ENCODE measurements at regions not wholly inside any gene's neighbourhood (a gene's known extent, or its start where the extent isn't known, plus 50 kb on each side); places are given as distances from the start of the nearest gene placed in this dataset.

DNA sequence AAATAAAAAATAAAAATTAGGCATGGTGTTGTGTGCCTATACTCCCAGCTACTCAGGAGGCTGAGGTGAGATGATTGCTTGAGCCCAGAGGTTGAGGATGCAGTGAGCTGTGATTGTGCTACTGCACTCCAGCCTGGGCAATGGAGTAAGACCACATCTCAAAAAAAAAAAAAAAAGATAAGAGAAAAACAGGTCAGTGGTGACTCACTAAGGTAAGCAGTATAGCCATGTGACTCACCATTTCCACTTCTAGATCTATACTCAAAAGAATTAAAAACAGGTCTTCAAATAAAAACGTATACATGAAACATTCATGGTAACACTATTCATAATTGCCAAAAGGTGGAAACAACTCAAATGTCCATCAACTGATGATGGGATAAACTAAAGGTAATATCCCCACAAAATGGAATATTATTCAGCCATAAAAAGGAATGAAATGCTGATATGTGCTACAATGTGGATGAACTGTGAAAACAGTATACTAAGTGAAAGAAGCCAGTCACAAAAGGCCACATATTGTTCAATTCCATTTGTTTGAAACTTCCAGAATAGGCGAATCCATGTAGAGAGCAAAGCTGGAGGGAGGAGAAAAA lies 75.1 kb downstream of the ZNF281 start:
- ATAC-seq (ENCODE audit: insufficient read depth, low read depth) (no peak), DNase-seq (no peak)
- Histone ChIP-seq H3K4me2 (ENCODE audit: insufficient read depth, low read length) (no peak overlapping the region), H3K27me3 (ENCODE audit: insufficient read depth, low read length, poor library complexity) (no peaks in the 10 kb centered on the region), H3K9ac (ENCODE audit: low read depth, low read length) (no peak overlapping the region), H3K36me3 (ENCODE audit: insufficient read depth, low read length) (no peaks in the 10 kb centered on the region), H2AFZ (ENCODE audit: low read depth, low read length) (no peak overlapping the region), H3K4me1 (ENCODE audit: insufficient read depth, low read length) (no peaks in the 10 kb centered on the region), H3K9me3 (ENCODE audit: insufficient read depth, low read length, severe bottlenecking) (no peaks in the 10 kb centered on the region), H3K79me2 (ENCODE audit: insufficient read depth, low read length) (no peaks in the 10 kb centered on the region), H3K4me3 (ENCODE audit: low read depth in 1 of 2, low read length in 2 of 2) (no peak overlapping the region), H4K20me1 (ENCODE audit: insufficient read depth, low read length) (no peaks in the 10 kb centered on the region), H3K27ac (ENCODE audit: low read length) (no peak overlapping the region)
- TF ChIP-seq, protein P1, sequence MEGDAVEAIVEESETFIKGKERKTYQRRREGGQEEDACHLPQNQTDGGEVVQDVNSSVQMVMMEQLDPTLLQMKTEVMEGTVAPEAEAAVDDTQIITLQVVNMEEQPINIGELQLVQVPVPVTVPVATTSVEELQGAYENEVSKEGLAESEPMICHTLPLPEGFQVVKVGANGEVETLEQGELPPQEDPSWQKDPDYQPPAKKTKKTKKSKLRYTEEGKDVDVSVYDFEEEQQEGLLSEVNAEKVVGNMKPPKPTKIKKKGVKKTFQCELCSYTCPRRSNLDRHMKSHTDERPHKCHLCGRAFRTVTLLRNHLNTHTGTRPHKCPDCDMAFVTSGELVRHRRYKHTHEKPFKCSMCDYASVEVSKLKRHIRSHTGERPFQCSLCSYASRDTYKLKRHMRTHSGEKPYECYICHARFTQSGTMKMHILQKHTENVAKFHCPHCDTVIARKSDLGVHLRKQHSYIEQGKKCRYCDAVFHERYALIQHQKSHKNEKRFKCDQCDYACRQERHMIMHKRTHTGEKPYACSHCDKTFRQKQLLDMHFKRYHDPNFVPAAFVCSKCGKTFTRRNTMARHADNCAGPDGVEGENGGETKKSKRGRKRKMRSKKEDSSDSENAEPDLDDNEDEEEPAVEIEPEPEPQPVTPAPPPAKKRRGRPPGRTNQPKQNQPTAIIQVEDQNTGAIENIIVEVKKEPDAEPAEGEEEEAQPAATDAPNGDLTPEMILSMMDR (IDR thresholded peaks at IDR 0.05; ENCODE audit: borderline replicate concordance, extremely low read depth, low read length, poor library complexity, severe bottlenecking): no peak
- TF ChIP-seq EZH2 (IDR thresholded peaks at IDR 0.05; ENCODE audit: borderline replicate concordance, low read depth, low read length, severe bottlenecking): no peak

DNA sequence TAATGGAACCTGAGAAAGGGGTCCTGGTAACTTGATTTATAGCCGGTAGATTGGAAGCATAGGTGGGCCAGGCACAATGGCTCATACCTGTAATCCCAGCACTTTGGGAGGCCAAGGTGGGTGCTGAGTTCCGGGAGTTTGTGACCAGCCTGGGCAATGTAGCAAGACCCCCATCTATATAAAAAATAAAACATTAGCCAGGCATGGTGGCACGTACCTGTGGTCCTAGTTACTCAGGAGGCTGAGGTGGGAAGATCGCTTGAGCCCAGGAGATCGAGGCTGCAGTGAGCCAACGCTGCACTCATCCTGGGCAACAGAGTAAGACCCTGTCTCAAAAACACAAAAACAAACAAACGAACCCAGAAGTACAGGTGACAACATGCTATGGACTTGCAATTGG lies 76.5 kb downstream of the ZNF281 start:
- TF ChIP-seq, protein P1 (IDR thresholded peaks at IDR 0.05; ENCODE audit: borderline replicate concordance, extremely low read depth, low read length, poor library complexity, severe bottlenecking): no peak
- TF ChIP-seq EZH2 (IDR thresholded peaks at IDR 0.05; ENCODE audit: borderline replicate concordance, low read depth, low read length, severe bottlenecking): no peak
- Histone ChIP-seq H3K9ac (ENCODE audit: low read depth, low read length) (no peak overlapping the region), H2AFZ (ENCODE audit: low read depth, low read length) (no peak overlapping the region), H3K4me2 (ENCODE audit: insufficient read depth, low read length) (no peak overlapping the region), H3K4me1 (ENCODE audit: insufficient read depth, low read length) (no peaks in the 10 kb centered on the region), H3K4me3 (ENCODE audit: low read depth in 1 of 2, low read length in 2 of 2) (no peak overlapping the region), H4K20me1 (ENCODE audit: insufficient read depth, low read length) (no peaks in the 10 kb centered on the region), H3K27me3 (ENCODE audit: insufficient read depth, low read length, poor library complexity) (peaks cover 5% of the 10 kb centered on the region), H3K79me2 (ENCODE audit: insufficient read depth, low read length) (no peaks in the 10 kb centered on the region), H3K9me3 (ENCODE audit: insufficient read depth, low read length, severe bottlenecking) (no peaks in the 10 kb centered on the region), H3K27ac (ENCODE audit: low read length) (no peak overlapping the region), H3K36me3 (ENCODE audit: insufficient read depth, low read length) (no peaks in the 10 kb centered on the region)
- DNase-seq (no peak), ATAC-seq (ENCODE audit: insufficient read depth, low read depth) (no peak)

DNA sequence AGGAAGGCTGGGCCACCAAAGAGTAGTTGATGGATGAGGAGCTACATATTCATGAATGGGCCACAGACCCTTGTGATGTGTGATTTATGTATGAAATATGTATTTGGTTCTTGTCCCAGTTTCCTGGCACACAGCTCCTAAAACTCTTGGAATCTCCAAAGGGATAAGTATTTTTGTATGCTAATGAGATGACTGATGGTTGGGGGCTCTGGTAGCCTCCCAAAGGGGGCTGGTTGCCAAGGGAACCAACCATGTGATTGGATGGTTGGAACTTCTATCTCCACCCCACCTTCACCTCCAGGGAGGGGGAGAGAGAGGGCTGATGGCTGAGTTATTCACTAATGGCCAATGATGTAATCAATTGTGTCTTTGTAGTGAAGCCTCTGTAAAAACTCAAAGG lies 77.1 kb downstream of the ZNF281 start:
- Histone ChIP-seq H3K36me3 (ENCODE audit: insufficient read depth, low read length) (no peaks in the 10 kb centered on the region), H3K4me3 (ENCODE audit: low read depth in 1 of 2, low read length in 2 of 2) (no peak overlapping the region), H4K20me1 (ENCODE audit: insufficient read depth, low read length) (no peaks in the 10 kb centered on the region), H3K9me3 (ENCODE audit: insufficient read depth, low read length, severe bottlenecking) (no peaks in the 10 kb centered on the region), H3K79me2 (ENCODE audit: insufficient read depth, low read length) (no peaks in the 10 kb centered on the region), H3K9ac (ENCODE audit: low read depth, low read length) (no peak overlapping the region), H3K27me3 (ENCODE audit: insufficient read depth, low read length, poor library complexity) (peaks cover 5% of the 10 kb centered on the region), H3K4me1 (ENCODE audit: insufficient read depth, low read length) (no peaks in the 10 kb centered on the region), H3K4me2 (ENCODE audit: insufficient read depth, low read length) (no peak overlapping the region), H2AFZ (ENCODE audit: low read depth, low read length) (no peak overlapping the region), H3K27ac (ENCODE audit: low read length) (no peak overlapping the region)
- no peak for DNase-seq
- TF ChIP-seq EZH2 (IDR thresholded peaks at IDR 0.05; ENCODE audit: borderline replicate concordance, low read depth, low read length, severe bottlenecking): no peak
- TF ChIP-seq, protein P1 (IDR thresholded peaks at IDR 0.05; ENCODE audit: borderline replicate concordance, extremely low read depth, low read length, poor library complexity, severe bottlenecking): no peak
- ATAC-seq (ENCODE audit: insufficient read depth, low read depth): no peak
